ENCODE measurements at regions not wholly inside any gene's neighbourhood (a gene's known extent, or its start where the extent isn't known, plus 50 kb on each side); places are given as distances from the start of the nearest gene placed in this dataset.

- TF ChIP-seq THAP12 (CRISPR knock-in tag; IDR thresholded peaks at IDR 0.05) (no peak), DIDO1 (tag; IDR thresholded peaks at IDR 0.05; ENCODE audit: low read depth) (0 out of 2 replicates have a peak, but pooled peaks have one; percentile 37), THRAP3 (IDR thresholded peaks at IDR 0.05; ENCODE audit: borderline replicate concordance) (peak; percentile 98), NFRKB (IDR thresholded peaks at IDR 0.05; ENCODE audit: low read depth) (peak; percentile 95; the same call in 1 of the 2 replicates), ERF (CRISPR knock-in tag; IDR thresholded peaks at IDR 0.05) (no peak), BCLAF1 (IDR thresholded peaks at IDR 0.05; ENCODE audit: borderline replicate concordance in 1 of 2, control insufficient read depth in 1 of 2, low read depth in 2 of 2, low read length in 1 of 2) (peak in 1 of 2 experiments; percentile 69; a peak in 1 of 4 replicates), NCOR1 (IDR thresholded peaks at IDR 0.05) (peak; percentile 22; the same call in 1 of the 2 replicates), SREBF2 (CRISPR knock-in tag; IDR thresholded peaks at IDR 0.05) (no peak), MIER1 (IDR thresholded peaks at IDR 0.05; ENCODE audit: low read depth) (peak; percentile 81; the same call in 1 of the 2 replicates), ZNF407 (IDR thresholded peaks at IDR 0.05; ENCODE audit: low read depth) (peak; percentile 52; the same call in 1 of the 2 replicates), ZNF764 (CRISPR knock-in tag; IDR thresholded peaks at IDR 0.05; ENCODE audit: low read depth) (no peak), NFE2L1 (tag; IDR thresholded peaks at IDR 0.05; ENCODE audit: borderline replicate concordance, low read depth) (peak; percentile 18; the same call in 1 of the 2 replicates), SAFB (IDR thresholded peaks at IDR 0.05; ENCODE audit: borderline replicate concordance, low read depth, low read length) (no peak), BDP1 (IDR thresholded peaks at IDR 0.05; ENCODE audit: insufficient read depth, insufficient read length) (no peak)
These were observed 283.3 kb downstream of the PTTG2 start (continued) for GRCh38 chr4:38243388-38244053.

All from K562 (cell line).